GM21576 (cell line): ENCODE measurements at regions not wholly inside any gene's neighbourhood (a gene's known extent, or its start where the extent isn't known, plus 50 kb on each side); places are given as distances from the start of the nearest gene placed in this dataset.

Experiments
- ATAC-seq: cut with Tn5 transposase; IDR thresholded peaks from one replicate; pipeline ENCODE4 v1.9.1; 2021; ENCODE audit warnings: mild to moderate bottlenecking, moderate library complexity; ENCODE audit not compliant: unreplicated experiment

- peak; percentile 61 for ATAC-seq
These were observed 53.4 kb upstream of the PRKACB start for GRCh38 chr1:84090447-84091245.

GRCh38 chr1:84089867-84090266 is 54.2 kb upstream of the PRKACB start:
- ATAC-seq: no peak

GRCh38 chr1:84089465-84089864 is 54.6 kb upstream of the PRKACB start:
- no peak for ATAC-seq

GRCh38 chr1:84086616-84087015 is 57.5 kb upstream of the PRKACB start:
- no peak for ATAC-seq

- ATAC-seq: no peak
These were observed 57.9 kb upstream of the PRKACB start for GRCh38 chr1:84086189-84086588.

GRCh38 chr1:84083307-84083706 is 60.8 kb upstream of the PRKACB start:
- ATAC-seq: no peak

- no peak for ATAC-seq
These were observed 65.2 kb upstream of the PRKACB start for GRCh38 chr1:84078842-84079202.

- ATAC-seq: peak; percentile 39
These were observed 65.8 kb upstream of the PRKACB start for GRCh38 chr1:84078108-84078841.

GRCh38 chr1:84077476-84078107 is 66.5 kb upstream of the PRKACB start:
- ATAC-seq: peak; percentile 92

GRCh38 chr1:84073266-84073665 is 70.8 kb upstream of the PRKACB start:
- no peak for ATAC-seq

- no peak for ATAC-seq
These were observed 70.4 kb upstream of the TTLL7 start for GRCh38 chr1:84069236-84069845.

GRCh38 chr1:84062496-84062895 is 63.6 kb upstream of the TTLL7 start:
- ATAC-seq: no peak

- ATAC-seq: no peak
These were observed 62.4 kb upstream of the TTLL7 start for GRCh38 chr1:84061336-84061735.

GRCh38 chr1:84060781-84061180 is 61.8 kb upstream of the TTLL7 start:
- no peak for ATAC-seq

GRCh38 chr1:84048820-84049219 is 49.9 kb upstream of the TTLL7 start:
- ATAC-seq: no peak
